ENCODE measurements at regions not wholly inside any gene's neighbourhood (a gene's known extent, or its start where the extent isn't known, plus 50 kb on each side); places are given as distances from the start of the nearest gene placed in this dataset.
A peak's percentile ranks its signal among the peaks of the same experiment; 100 is the strongest.

DNA sequence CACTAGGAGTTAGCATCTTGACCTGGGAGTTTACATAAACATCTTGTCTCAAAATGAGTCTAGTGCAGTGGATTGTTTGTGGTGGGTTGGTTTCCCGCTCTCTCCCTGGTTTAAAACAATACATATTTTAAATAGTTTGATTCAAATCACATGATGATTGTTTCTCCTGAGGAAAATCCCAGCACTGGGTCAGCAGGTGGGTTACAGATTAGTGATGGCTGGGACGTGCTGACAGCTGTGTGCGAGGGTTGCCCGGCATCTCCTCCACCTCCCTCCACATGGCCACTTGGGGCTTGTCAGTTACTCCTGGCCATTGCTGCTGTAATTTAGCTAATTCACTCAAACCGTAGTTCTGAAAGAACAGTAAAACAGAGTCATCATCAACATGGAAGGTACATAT lies 306.4 kb upstream of the CITED2 start:
- Mint-ChIP-seq H3K4me1 (peaks cover 6% of the 10 kb centered on the region), H3K27ac (no peak overlapping the region), H3K27me3 (ENCODE audit: insufficient read depth, low read depth) (no peaks in the 10 kb centered on the region), H3K4me3 (no peak overlapping the region), H3K9me3 (peaks cover under 1% of the 10 kb centered on the region), H3K36me3 (no peaks in the 10 kb centered on the region)
- Histone ChIP-seq H3K4me3 (no peak overlapping the region), H3F3A (ENCODE audit: low read depth) (no peaks in the 10 kb centered on the region), H3K4me1 (no peaks in the 10 kb centered on the region), H3K9me3 (ENCODE audit: low read depth) (no peaks in the 10 kb centered on the region), H3K9ac (no peak overlapping the region), H3K79me2 (ENCODE audit: low read depth) (no peaks in the 10 kb centered on the region), H3K27ac (no peak overlapping the region), H3K4me2 (no peak overlapping the region), H2AFZ (replicated peaks) (no peak overlapping the region), H3K27me3 (no peaks in the 10 kb centered on the region), H3K36me3 (no peaks in the 10 kb centered on the region), H4K20me1 (ENCODE audit: low read depth) (no peaks in the 10 kb centered on the region)
- no peak for TF ChIP-seq EZH2 (IDR thresholded peaks at IDR 0.05)
- no peak for TF ChIP-seq EZH2phosphoT487 (IDR thresholded peaks at IDR 0.05)
- TF ChIP-seq, protein P1, sequence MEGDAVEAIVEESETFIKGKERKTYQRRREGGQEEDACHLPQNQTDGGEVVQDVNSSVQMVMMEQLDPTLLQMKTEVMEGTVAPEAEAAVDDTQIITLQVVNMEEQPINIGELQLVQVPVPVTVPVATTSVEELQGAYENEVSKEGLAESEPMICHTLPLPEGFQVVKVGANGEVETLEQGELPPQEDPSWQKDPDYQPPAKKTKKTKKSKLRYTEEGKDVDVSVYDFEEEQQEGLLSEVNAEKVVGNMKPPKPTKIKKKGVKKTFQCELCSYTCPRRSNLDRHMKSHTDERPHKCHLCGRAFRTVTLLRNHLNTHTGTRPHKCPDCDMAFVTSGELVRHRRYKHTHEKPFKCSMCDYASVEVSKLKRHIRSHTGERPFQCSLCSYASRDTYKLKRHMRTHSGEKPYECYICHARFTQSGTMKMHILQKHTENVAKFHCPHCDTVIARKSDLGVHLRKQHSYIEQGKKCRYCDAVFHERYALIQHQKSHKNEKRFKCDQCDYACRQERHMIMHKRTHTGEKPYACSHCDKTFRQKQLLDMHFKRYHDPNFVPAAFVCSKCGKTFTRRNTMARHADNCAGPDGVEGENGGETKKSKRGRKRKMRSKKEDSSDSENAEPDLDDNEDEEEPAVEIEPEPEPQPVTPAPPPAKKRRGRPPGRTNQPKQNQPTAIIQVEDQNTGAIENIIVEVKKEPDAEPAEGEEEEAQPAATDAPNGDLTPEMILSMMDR (IDR thresholded peaks at IDR 0.05), result no peak
- DNase-seq (ENCODE audit: low spot score), result peak; percentile 5

DNA sequence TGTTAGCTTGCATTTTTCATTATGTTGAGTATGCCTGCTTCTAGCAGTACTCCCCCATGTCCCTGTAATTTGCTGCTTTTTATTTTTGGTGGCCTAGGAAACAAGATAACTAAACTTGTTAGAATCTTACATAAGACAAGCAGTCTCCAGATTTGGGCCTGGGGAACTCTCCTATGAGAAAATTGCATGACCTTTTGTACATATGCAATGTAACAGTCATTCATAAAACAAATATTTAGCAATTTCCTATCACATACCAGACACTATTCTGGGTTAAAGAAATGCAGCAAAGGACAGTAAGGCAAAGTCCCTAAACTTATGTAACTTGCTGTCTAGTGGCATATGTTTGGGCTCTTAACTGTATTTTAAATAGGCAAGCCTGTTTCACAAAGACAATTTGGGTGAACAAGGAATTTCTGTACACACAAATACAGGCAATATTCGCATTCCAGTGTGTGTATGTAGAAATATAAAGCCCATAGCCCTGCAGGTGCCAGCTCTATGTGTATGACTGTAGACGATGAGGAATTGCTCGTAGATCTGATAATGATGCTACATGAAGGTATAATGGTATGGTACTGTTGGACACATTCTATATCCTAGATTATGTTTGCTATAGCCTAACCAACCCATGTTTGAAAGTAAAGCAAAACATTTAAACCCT lies 305.2 kb upstream of the CITED2 start:
- Mint-ChIP-seq H3K27ac (no peak overlapping the region), H3K27me3 (ENCODE audit: insufficient read depth, low read depth) (no peaks in the 10 kb centered on the region), H3K4me3 (no peak overlapping the region), H3K4me1 (peaks cover 5% of the 10 kb centered on the region), H3K9me3 (peaks cover 2% of the 10 kb centered on the region), H3K36me3 (no peaks in the 10 kb centered on the region)
- no peaks in the 10 kb centered on the region for H3F3A ChIP-seq (ENCODE audit: low read depth)
- no peaks in the 10 kb centered on the region for H3K9me3 ChIP-seq (ENCODE audit: low read depth)
- no peaks in the 10 kb centered on the region for H3K27me3 ChIP-seq
- H2AFZ ChIP-seq (replicated peaks), result no peak overlapping the region
- H3K36me3 ChIP-seq, result no peaks in the 10 kb centered on the region
- no peak for TF ChIP-seq EZH2 (IDR thresholded peaks at IDR 0.05)
- no peak for TF ChIP-seq EZH2phosphoT487 (IDR thresholded peaks at IDR 0.05)
- TF ChIP-seq, protein P1 (IDR thresholded peaks at IDR 0.05), result no peak
- DNase-seq (ENCODE audit: low spot score), result no peak
- no peak overlapping the region for H3K4me3 ChIP-seq
- no peaks in the 10 kb centered on the region for H3K4me1 ChIP-seq
- H3K27ac ChIP-seq, result no peak overlapping the region
- no peak overlapping the region for H3K9ac ChIP-seq
- H4K20me1 ChIP-seq (ENCODE audit: low read depth), result no peaks in the 10 kb centered on the region
- no peaks in the 10 kb centered on the region for H3K79me2 ChIP-seq (ENCODE audit: low read depth)
- no peak overlapping the region for H3K4me2 ChIP-seq

DNA sequence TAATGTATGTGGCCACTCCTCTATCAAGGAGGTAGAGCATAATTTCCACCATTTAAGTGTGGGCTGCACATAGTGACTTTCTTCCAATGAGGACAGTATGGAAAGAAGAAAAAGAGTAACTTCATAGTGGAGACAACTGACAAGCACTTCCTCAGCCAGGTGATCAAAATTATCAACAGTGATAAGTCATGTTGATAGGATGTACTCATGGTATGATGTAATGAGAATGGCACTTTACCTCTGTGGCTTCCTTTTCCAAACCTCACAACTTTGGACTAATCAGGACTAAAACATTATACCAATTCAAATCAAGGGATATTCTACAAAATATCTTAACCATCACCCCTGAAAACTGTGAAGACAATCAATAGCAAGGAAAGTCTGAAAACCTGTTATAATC lies 302.3 kb upstream of the CITED2 start:
- TF ChIP-seq EZH2 (IDR thresholded peaks at IDR 0.05), result no peak
- TF ChIP-seq, protein P1 (IDR thresholded peaks at IDR 0.05), result no peak
- no peak for TF ChIP-seq EZH2phosphoT487 (IDR thresholded peaks at IDR 0.05)
- H3K9ac ChIP-seq, result no peak overlapping the region
- no peaks in the 10 kb centered on the region for H3F3A ChIP-seq (ENCODE audit: low read depth)
- H3K4me1 ChIP-seq, result no peaks in the 10 kb centered on the region
- Mint-ChIP-seq H3K4me3 (no peak overlapping the region), H3K27ac (no peak overlapping the region), H3K9me3 (peaks cover 10% of the 10 kb centered on the region), H3K36me3 (no peaks in the 10 kb centered on the region), H3K4me1 (peaks cover 2% of the 10 kb centered on the region), H3K27me3 (ENCODE audit: insufficient read depth, low read depth) (no peaks in the 10 kb centered on the region)
- no peaks in the 10 kb centered on the region for H3K36me3 ChIP-seq
- DNase-seq (ENCODE audit: low spot score), result no peak
- no peaks in the 10 kb centered on the region for H4K20me1 ChIP-seq (ENCODE audit: low read depth)
- no peak overlapping the region for H2AFZ ChIP-seq (replicated peaks)
- H3K79me2 ChIP-seq (ENCODE audit: low read depth), result no peaks in the 10 kb centered on the region
- no peaks in the 10 kb centered on the region for H3K27me3 ChIP-seq
- no peaks in the 10 kb centered on the region for H3K9me3 ChIP-seq (ENCODE audit: low read depth)
- no peak overlapping the region for H3K4me3 ChIP-seq
- no peak overlapping the region for H3K27ac ChIP-seq
- no peak overlapping the region for H3K4me2 ChIP-seq
